ENCODE measurements at regions not wholly inside any gene's neighbourhood (a gene's known extent, or its start where the extent isn't known, plus 50 kb on each side); places are given as distances from the start of the nearest gene placed in this dataset.

GRCh38 chr1:193609592-193609991, 423.2 kb upstream of the B3GALT2 start:
- DNase-seq (ENCODE audit: low read depth) = no peak
- no peak overlapping the region for H3K4me3 ChIP-seq (ENCODE audit: low read depth, low read length)
- TF ChIP-seq, protein P1, sequence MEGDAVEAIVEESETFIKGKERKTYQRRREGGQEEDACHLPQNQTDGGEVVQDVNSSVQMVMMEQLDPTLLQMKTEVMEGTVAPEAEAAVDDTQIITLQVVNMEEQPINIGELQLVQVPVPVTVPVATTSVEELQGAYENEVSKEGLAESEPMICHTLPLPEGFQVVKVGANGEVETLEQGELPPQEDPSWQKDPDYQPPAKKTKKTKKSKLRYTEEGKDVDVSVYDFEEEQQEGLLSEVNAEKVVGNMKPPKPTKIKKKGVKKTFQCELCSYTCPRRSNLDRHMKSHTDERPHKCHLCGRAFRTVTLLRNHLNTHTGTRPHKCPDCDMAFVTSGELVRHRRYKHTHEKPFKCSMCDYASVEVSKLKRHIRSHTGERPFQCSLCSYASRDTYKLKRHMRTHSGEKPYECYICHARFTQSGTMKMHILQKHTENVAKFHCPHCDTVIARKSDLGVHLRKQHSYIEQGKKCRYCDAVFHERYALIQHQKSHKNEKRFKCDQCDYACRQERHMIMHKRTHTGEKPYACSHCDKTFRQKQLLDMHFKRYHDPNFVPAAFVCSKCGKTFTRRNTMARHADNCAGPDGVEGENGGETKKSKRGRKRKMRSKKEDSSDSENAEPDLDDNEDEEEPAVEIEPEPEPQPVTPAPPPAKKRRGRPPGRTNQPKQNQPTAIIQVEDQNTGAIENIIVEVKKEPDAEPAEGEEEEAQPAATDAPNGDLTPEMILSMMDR (conservative IDR thresholded peaks at IDR 0.05; ENCODE audit: low read depth, low read length) = no peak

DNA sequence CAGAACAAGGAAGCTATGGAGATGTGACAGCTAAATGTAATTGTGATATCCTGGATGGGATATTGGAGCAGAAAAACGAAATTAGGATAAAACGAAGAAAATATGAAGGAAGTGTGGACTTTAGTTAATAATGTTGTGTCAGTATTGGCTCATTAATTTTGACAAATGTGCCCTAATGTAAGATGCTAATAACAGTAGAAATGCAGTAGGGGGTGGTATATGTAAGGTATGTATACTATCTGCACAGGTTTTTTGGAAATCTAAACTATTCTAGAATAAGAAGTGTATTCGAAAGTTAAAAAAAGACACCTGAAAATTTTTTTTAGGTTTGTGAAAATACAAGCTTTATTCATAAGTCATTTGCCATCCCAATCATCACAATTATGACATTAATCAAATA, 421.4 kb upstream of the B3GALT2 start:
- no peak overlapping the region for H3K4me3 ChIP-seq (ENCODE audit: low read depth, low read length)
- TF ChIP-seq, protein P1 (conservative IDR thresholded peaks at IDR 0.05; ENCODE audit: low read depth, low read length) = no peak
- no peak for DNase-seq (ENCODE audit: low read depth)

DNA sequence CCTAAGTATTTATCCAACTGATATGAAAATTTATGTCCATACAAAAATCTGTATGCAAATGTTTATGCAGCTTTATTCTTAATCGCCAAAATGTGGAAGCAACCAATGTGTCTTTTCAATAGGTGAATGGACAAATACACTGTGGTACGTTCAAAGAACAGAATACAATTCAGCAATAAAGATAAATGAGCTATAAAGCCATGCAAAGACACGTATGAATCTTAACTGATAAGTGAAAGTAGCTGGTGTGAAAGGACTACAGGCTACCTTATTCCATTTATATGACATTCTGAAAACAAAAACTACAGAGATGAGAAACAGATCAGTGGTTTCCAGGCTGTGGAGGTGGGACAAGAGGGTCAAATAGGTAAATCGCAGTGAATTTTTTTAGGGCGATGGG, 419.6 kb upstream of the B3GALT2 start:
- no peak for DNase-seq (ENCODE audit: low read depth)
- TF ChIP-seq, protein P1 (conservative IDR thresholded peaks at IDR 0.05; ENCODE audit: low read depth, low read length) = no peak
- H3K4me3 ChIP-seq (ENCODE audit: low read depth, low read length) = no peak overlapping the region

DNA sequence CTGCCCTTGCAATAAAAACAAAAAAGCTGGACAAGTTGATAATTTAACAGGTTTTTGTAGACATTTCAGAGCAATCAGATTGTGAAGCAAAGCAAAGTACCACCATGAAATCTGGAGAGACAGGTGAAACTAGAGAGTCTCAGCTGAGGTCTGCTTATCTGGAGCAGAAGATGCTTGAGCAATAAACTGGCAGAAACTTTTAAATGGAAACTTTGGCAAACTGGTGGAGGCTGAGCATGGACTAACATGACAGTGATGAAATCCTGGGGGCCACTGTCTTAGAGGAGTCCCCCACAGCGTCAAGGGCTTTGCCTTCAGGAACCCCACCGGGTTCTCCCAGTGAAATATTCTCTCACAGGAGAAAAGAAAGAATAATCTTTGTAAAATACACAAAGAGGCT, 416.3 kb upstream of the B3GALT2 start:
- no peak overlapping the region for H3K4me3 ChIP-seq (ENCODE audit: low read depth, low read length)
- TF ChIP-seq, protein P1 (conservative IDR thresholded peaks at IDR 0.05; ENCODE audit: low read depth, low read length) = no peak
- DNase-seq (ENCODE audit: low read depth) = no peak

- DNase-seq (ENCODE audit: low read depth) = no peak
- no peak overlapping the region for H3K4me3 ChIP-seq (ENCODE audit: low read depth, low read length)
- TF ChIP-seq, protein P1 (conservative IDR thresholded peaks at IDR 0.05; ENCODE audit: low read depth, low read length) = no peak
Observed at GRCh38 chr1:193593147-193593885, 406.9 kb upstream of the B3GALT2 start.

GRCh38 chr1:193592317-193592716, 405.9 kb upstream of the B3GALT2 start:
- no peak for DNase-seq (ENCODE audit: low read depth)
- H3K4me3 ChIP-seq (ENCODE audit: low read depth, low read length) = no peak overlapping the region
- TF ChIP-seq, protein P1 (conservative IDR thresholded peaks at IDR 0.05; ENCODE audit: low read depth, low read length) = no peak

DNA sequence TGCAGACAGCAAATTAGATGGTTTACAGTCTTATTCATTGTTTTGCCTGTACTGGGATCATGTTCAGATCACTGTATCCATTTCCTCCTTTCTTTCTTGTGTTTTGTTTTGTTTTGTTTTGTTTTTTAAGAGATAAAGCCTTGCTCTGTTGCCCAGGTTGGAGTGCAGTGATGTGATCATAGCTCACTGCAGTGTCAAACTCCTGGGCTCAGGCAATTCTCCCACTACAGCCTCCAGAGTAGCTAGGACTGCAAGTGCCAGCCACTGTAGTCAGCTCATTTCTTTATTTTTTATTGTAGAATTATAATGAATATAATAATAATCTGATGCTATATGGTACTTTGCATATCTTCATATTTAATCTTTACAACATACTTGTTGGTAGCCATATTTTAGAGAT, 403.7 kb upstream of the B3GALT2 start:
- no peak for DNase-seq (ENCODE audit: low read depth)
- TF ChIP-seq, protein P1 (conservative IDR thresholded peaks at IDR 0.05; ENCODE audit: low read depth, low read length) = no peak
- no peak overlapping the region for H3K4me3 ChIP-seq (ENCODE audit: low read depth, low read length)

All from epithelial cell of proximal tubule (primary cell).